C1 segment of cervical spinal cord (tissue), 14 donors: ENCODE measurements at regions not wholly inside any gene's neighbourhood (a gene's known extent, or its start where the extent isn't known, plus 50 kb on each side); places are given as distances from the start of the nearest gene placed in this dataset.
"Not testable (repeated sequence)": the region's sequence is repeated elsewhere in the genome, so short reads cannot be mapped to it uniquely, and the experiment has no call there.

ENCODE experiments used
- DNase-seq, 14 donors: peaks; one replicate each; lab custom pipeline; 2025; lab: John Stamatoyannopoulos, UW

GRCh38 chr6:37078814-37079213, 73.4 kb downstream of the FGD2 start:
- DNase-seq, result no peak

GRCh38 chr6:37081042-37081607, 75.7 kb downstream of the FGD2 start:
- DNase-seq, result no peak

GRCh38 chr6:37082390-37083130, 77.1 kb downstream of the FGD2 start:
- DNase-seq, result no peak

- peak in 10 of 14 donors; percentile 10 to 74 (median 41) for DNase-seq
Measured at GRCh38 chr6:37083243-37084138, 78.0 kb downstream of the FGD2 start.

- DNase-seq, result not testable (repeated sequence)
Measured at GRCh38 chr6:37084665-37085064, 79.2 kb downstream of the FGD2 start.

GRCh38 chr6:37085198-37085597, 79.7 kb downstream of the FGD2 start:
- DNase-seq, result no peak

- no peak for DNase-seq
Measured at GRCh38 chr6:37088897-37089296, 81.1 kb upstream of the PIM1 start.

GRCh38 chr6:37089783-37090182, 80.2 kb upstream of the PIM1 start:
- DNase-seq, result no peak

- not testable (repeated sequence) for DNase-seq
Measured at GRCh38 chr6:37091104-37091503, 78.8 kb upstream of the PIM1 start.

- not testable (repeated sequence) for DNase-seq
Measured at GRCh38 chr6:37091586-37091985, 78.4 kb upstream of the PIM1 start.

GRCh38 chr6:37092923-37093727, 76.8 kb upstream of the PIM1 start:
- peak in 1 of 14 donors; percentile 23 for DNase-seq

- DNase-seq, result no peak
Measured at GRCh38 chr6:37093728-37094069, 76.3 kb upstream of the PIM1 start.

GRCh38 chr6:37095997-37096396, 74.0 kb upstream of the PIM1 start:
- DNase-seq, result peak in 1 of 14 donors; percentile 14

- DNase-seq, result no peak
Measured at GRCh38 chr6:37097335-37097734, 72.6 kb upstream of the PIM1 start.

GRCh38 chr6:37099442-37099841, 70.5 kb upstream of the PIM1 start:
- DNase-seq, result peak in 1 of 14 donors; percentile 23

- DNase-seq, result no peak
Measured at GRCh38 chr6:37100745-37101144, 69.2 kb upstream of the PIM1 start.

- peak in 1 of 14 donors; percentile 47 for DNase-seq
Measured at GRCh38 chr6:37101991-37102298, 68.0 kb upstream of the PIM1 start.

- peak; percentile 19 to 97 (median 84) for DNase-seq
Measured at GRCh38 chr6:37102299-37103168, 67.4 kb upstream of the PIM1 start.

GRCh38 chr6:37103169-37104039, 66.5 kb upstream of the PIM1 start:
- peak in 10 of 14 donors; percentile 16 to 65 (median 45) for DNase-seq

- DNase-seq, result no peak
Measured at GRCh38 chr6:37104824-37105147, 65.2 kb upstream of the PIM1 start.
